IMR-90 (cell line): ENCODE measurements at regions not wholly inside any gene's neighbourhood (a gene's known extent, or its start where the extent isn't known, plus 50 kb on each side); places are given as distances from the start of the nearest gene placed in this dataset.

Experiments used
- ATAC-seq: fragments of 200-7000 bp; cut with Tn5 transposase; 2 replicates; pipeline ENCODE4 v1.9.1; 2020; ENCODE audit warnings: low read depth, mild to moderate bottlenecking, moderate library complexity
- BruUV-seq: library from RNA; stranded (reverse); fragments of 400-500 nt; replicated peaks from 2 replicates; lab custom pipeline; 2021; lab: Mats Ljungman, UMichigan
- CTCF ChIA-PET: fragments of 300-600 bp; formaldehyde crosslinking; extraction: SDS; loops from one replicate; lab custom pipeline; 2021; ENCODE audit warnings: antibody characterized with exemption; lab: Yijun Ruan, JAX
- POLR2A ChIA-PET: fragments of 300-600 bp; sonication (Branson Sonifier 250); formaldehyde crosslinking; loops from one replicate; lab custom pipeline; 2022; ENCODE audit warnings: antibody characterized with exemption; ENCODE audit not compliant: unreplicated experiment; lab: Charles Lee
- DNase-seq: peaks from one replicate; pipeline ENCODE4 v3.0.0; 2013
- H2AFZ ChIP-seq: replicated peaks from 2 replicates; pipeline ENCODE3; 2013; ENCODE audit warnings: low read length, mild to moderate bottlenecking; ENCODE audit not compliant: poor library complexity
- H2AK5ac ChIP-seq: 2 replicates; pipeline ENCODE4 v1.6.1; 2013; ENCODE audit warnings: low read depth, low read length, inconsistent platforms
- H2AK9ac ChIP-seq: replicated peaks from 2 replicates; pipeline ENCODE3; 2013; ENCODE audit warnings: mild to moderate bottlenecking, low read depth, low read length, moderate library complexity; ENCODE audit not compliant: poor library complexity
- H2BK120ac ChIP-seq: 2 replicates; pipeline ENCODE4 v1.6.1; 2013; ENCODE audit warnings: low read depth, low read length, inconsistent platforms
- H2BK15ac ChIP-seq: 3 replicates; pipeline ENCODE4 v1.6.1; 2013; ENCODE audit warnings: low read depth, low read length, inconsistent platforms
- H2BK20ac ChIP-seq: 2 replicates; pipeline ENCODE4 v1.6.1; 2013; ENCODE audit warnings: low read depth, mild to moderate bottlenecking, inconsistent platforms, low read length, moderate library complexity
- H2BK5ac ChIP-seq: 2 replicates; pipeline ENCODE4 v1.6.1; 2013; ENCODE audit warnings: mild to moderate bottlenecking, low read depth, low read length, inconsistent platforms; ENCODE audit not compliant: poor library complexity, severe bottlenecking
- H3K14ac ChIP-seq: replicated peaks from 2 replicates; pipeline ENCODE4 v1.6.1; 2013; ENCODE audit warnings: low read depth, low read length, inconsistent platforms
- H3K18ac ChIP-seq: 2 replicates; pipeline ENCODE4 v1.6.1; 2013; ENCODE audit warnings: low read depth, low read length, control low read depth
- H3K23ac ChIP-seq: 2 replicates; pipeline ENCODE4 v1.6.1; 2013; ENCODE audit warnings: low read depth, low read length, inconsistent platforms
- H3K27ac ChIP-seq: 2 replicates; pipeline ENCODE4 v1.5.1; 2013; ENCODE audit warnings: mild to moderate bottlenecking, control low read depth, low read length; ENCODE audit not compliant: insufficient read depth
- H3K27me3 ChIP-seq: 2 replicates; pipeline ENCODE4 v1.6.1; 2013; ENCODE audit warnings: low read length; ENCODE audit not compliant: control insufficient read depth, insufficient read depth
- H3K36me3 ChIP-seq: 2 replicates; pipeline ENCODE4 v1.6.1; 2013; ENCODE audit warnings: low read length, mixed read lengths; ENCODE audit not compliant: control insufficient read depth, insufficient read depth
- H3K4ac ChIP-seq: 2 replicates; pipeline ENCODE4 v1.6.1; 2013; ENCODE audit warnings: low read depth, low read length, inconsistent platforms
- H3K4me1 ChIP-seq: 2 replicates; pipeline ENCODE4 v1.6.1; 2013; ENCODE audit warnings: low read length, mixed read lengths; ENCODE audit not compliant: control insufficient read depth, insufficient read depth
- H3K4me2 ChIP-seq: 2 replicates; pipeline ENCODE4 v1.6.1; 2013; ENCODE audit warnings: low read depth, mild to moderate bottlenecking, control low read depth, low read length, moderate library complexity
- H3K4me3 ChIP-seq: 2 replicates; pipeline ENCODE4 v1.5.1; 2013; ENCODE audit warnings: low read depth, mild to moderate bottlenecking, control low read depth, low read length, moderate library complexity; ENCODE audit not compliant: insufficient read depth
- H3K56ac ChIP-seq: 2 replicates; pipeline ENCODE4 v1.6.1; 2013; ENCODE audit warnings: low read length, inconsistent platforms; ENCODE audit not compliant: insufficient read depth; ENCODE audit errors: extremely low read depth
- H3K79me1 ChIP-seq, 2 experiments: 2 replicates each; pipeline ENCODE4 v1.6.1; 2013; ENCODE audit warnings: low read length in 2 of 2, inconsistent platforms in 1 of 2, low read depth in 1 of 2
- H3K9ac ChIP-seq: 2 replicates; pipeline ENCODE4 v1.6.1; 2013; ENCODE audit warnings: low read depth, low read length, control low read depth
- H3K9me1 ChIP-seq: 2 replicates; pipeline ENCODE4 v1.6.1; 2013; ENCODE audit warnings: low read length, inconsistent platforms; ENCODE audit not compliant: insufficient read depth
- H3K9me3 ChIP-seq: 2 replicates; pipeline ENCODE4 v1.6.1; 2013; ENCODE audit warnings: low read length; ENCODE audit not compliant: control insufficient read depth, insufficient read depth
- H4K20me1 ChIP-seq: 2 replicates; pipeline ENCODE4 v1.6.1; 2013; ENCODE audit warnings: low read length, inconsistent platforms; ENCODE audit not compliant: insufficient read depth
- H4K5ac ChIP-seq: 2 replicates; pipeline ENCODE4 v1.6.1; 2013; ENCODE audit warnings: mild to moderate bottlenecking, low read depth, low read length, control low read depth
- H4K8ac ChIP-seq, 2 experiments: 2 replicates each; pipeline ENCODE4 v1.6.1; 2013; ENCODE audit warnings: low read depth in 2 of 2, low read length in 2 of 2, control low read depth in 1 of 2, inconsistent platforms in 1 of 2
- H4K91ac ChIP-seq: 2 replicates; pipeline ENCODE4 v1.6.1; 2013; ENCODE audit warnings: low read depth, low read length, inconsistent platforms; ENCODE audit not compliant: insufficient read depth
- BHLHE40 ChIP-seq: fragments of 150-350 bp; IDR thresholded peaks from 2 replicates; pipeline ENCODE4 v1.6.1; 2016; ENCODE audit warnings: mild to moderate bottlenecking, low read depth, low read length
- FOS ChIP-seq: fragments of 150-350 bp; IDR thresholded peaks from 2 replicates; pipeline ENCODE4 v1.6.1; 2016; ENCODE audit warnings: low read depth, low read length
- MXI1 ChIP-seq: IDR thresholded peaks from 2 replicates; pipeline ENCODE4 v1.6.1; 2012; ENCODE audit warnings: low read depth, mild to moderate bottlenecking, low read length, moderate library complexity, borderline replicate concordance
- RCOR1 ChIP-seq: IDR thresholded peaks from 2 replicates; pipeline ENCODE4 v1.6.1; 2012; ENCODE audit warnings: mild to moderate bottlenecking, low read length, improper control_type of control experiment; ENCODE audit not compliant: insufficient replicate concordance
- SMC3 ChIP-seq: fragments of 150-350 bp; IDR thresholded peaks from 2 replicates; pipeline ENCODE4 v1.6.1; 2016; ENCODE audit warnings: low read depth, mild to moderate bottlenecking, antibody characterized with exemption, low read length, moderate library complexity
- WGBS, 2 experiments: methylation state at CpG; one replicate each; pipeline versions ENCODE4 v1.1.5 to v1.1.7; 2013; ENCODE audit warnings: missing lambda C conversion rate in 2 of 2; ENCODE audit not compliant: insufficient read length in 1 of 2; ENCODE audit errors: extremely low coverage in 2 of 2; 5-methylcytosine and 5-hydroxymethylcytosine counted together
- dilution Hi-C: fragments of 300-500 bp; cut with HindIII; formaldehyde crosslinking; loops from one replicate; pipeline ENCODE4 v1.14.3; 2018; ENCODE audit warnings: low sequenced_read_pairs; ENCODE audit not compliant: unreplicated experiment
- in situ Hi-C: fragments of 300-500 bp; cut with MboI; formaldehyde crosslinking; loops from 3 replicates; pipeline ENCODE4 v1.14.3; 2019; ENCODE audit warnings: low sequenced_read_pairs, inconsistent platforms, mixed read lengths
- intact Hi-C: fragments of 100-400 bp; cut with micrococcal nuclease; formaldehyde crosslinking; loops from 2 replicates; pipeline ENCODE4 v1.10.0; 2022

- Histone ChIP-seq H3K27ac (no peak overlapping the region), H4K8ac (no peak overlapping the region), H3K14ac (no peak overlapping the region), H3K18ac (no peak overlapping the region), H3K4ac (no peak overlapping the region), H4K91ac (no peak overlapping the region), H3K4me2 (no peak overlapping the region), H3K9ac (no peak overlapping the region), H2BK120ac (no peak overlapping the region), H3K4me1 (peaks cover 9% of the 10 kb centered on the region), H2AK5ac (0 out of 2 replicates have a peak overlapping the region, but pooled peaks have one; percentile 4), H4K20me1 (no peaks in the 10 kb centered on the region), H4K5ac (no peak overlapping the region), H3K4me3 (no peak overlapping the region), H2AK9ac (no peak overlapping the region), H3K9me1 (peaks cover 1% of the 10 kb centered on the region; the same call in 1 of the 2 replicates), H3K23ac (no peak overlapping the region), H2BK20ac (no peak overlapping the region), H2AFZ (no peak overlapping the region), H3K27me3 (no peaks in the 10 kb centered on the region), H2BK5ac (no peak overlapping the region), H3K79me1 (no peaks in the 10 kb centered on the region), H2BK15ac (no peak overlapping the region), H3K9me3 (no peaks in the 10 kb centered on the region), H3K36me3 (no peaks in the 10 kb centered on the region), H3K56ac (no peak overlapping the region)
- ChIA-PET CTCF (no interaction called here), POLR2A (no interaction called here)
- 89% methylated on average over 9 of the region's 10 CpGs; no CpG with 5 or more reads in 1 of the 2 experiments for WGBS, 2 experiments
- dilution Hi-C loops (no loop called here), in situ Hi-C loops (no loop called here), intact Hi-C loops (no loop called here)
- no peak for TF ChIP-seq FOS
- no peak for TF ChIP-seq MXI1
- TF ChIP-seq SMC3 = no peak
- no peak for TF ChIP-seq BHLHE40
- no peak for TF ChIP-seq RCOR1
- DNase-seq = no peak
- no peak for ATAC-seq
- BruUV-seq = no TSS peak
Observed at GRCh38 chr13:44806826-44807225, 182.4 kb downstream of the NUFIP1 start.
